PFSK-1 (cell line): ENCODE measurements at regions not wholly inside any gene's neighbourhood (a gene's known extent, or its start where the extent isn't known, plus 50 kb on each side); places are given as distances from the start of the nearest gene placed in this dataset.

Source experiments
- FOXP2 ChIP-seq: optimal IDR thresholded peaks from 2 replicates; pipeline ENCODE3; 2011; ENCODE audit warnings: borderline replicate concordance, control low read depth, inconsistent platforms; ENCODE audit not compliant: insufficient read depth; ENCODE audit errors: extremely low read length, extremely low read depth
- POLR2AphosphoS5 ChIP-seq: IDR thresholded peaks from 2 replicates; pipeline ENCODE4 v1.6.1; 2012; ENCODE audit warnings: low read depth, mild to moderate bottlenecking, control low read depth, low read length, moderate library complexity
- REST ChIP-seq, 2 experiments: IDR thresholded peaks; 2 replicates each; pipeline versions ENCODE4 v1.6.1 to v1.8.0; 2011 to 2012; ENCODE audit warnings: low read depth in 2 of 2, low read length in 2 of 2, control low read depth in 1 of 2, inconsistent platforms in 1 of 2, mild to moderate bottlenecking in 1 of 2, moderate library complexity in 1 of 2; ENCODE audit not compliant: insufficient read depth in 1 of 2
- SIN3A ChIP-seq: IDR thresholded peaks from 2 replicates; pipeline ENCODE4 v1.6.1; 2012; ENCODE audit warnings: mild to moderate bottlenecking, low read length, moderate library complexity, borderline replicate concordance; ENCODE audit not compliant: insufficient read depth
- TAF1 ChIP-seq: IDR thresholded peaks from 2 replicates; pipeline ENCODE4 v1.6.1; 2012; ENCODE audit warnings: low read length, control low read depth, borderline replicate concordance; ENCODE audit not compliant: insufficient read depth

- TF ChIP-seq REST (IDR thresholded peaks at IDR 0.05; ENCODE audit: insufficient read depth in 1 of 2, low read depth in 2 of 2, low read length in 2 of 2) (no peak), SIN3A (no peak), POLR2AphosphoS5 (no peak)
Measured at GRCh38 chr2:29990129-29990528, 68.7 kb upstream of the ALK start.

GRCh38 chr2:29991086-29991485 is 69.7 kb upstream of the ALK start:
- TF ChIP-seq TAF1 (no peak), REST (IDR thresholded peaks at IDR 0.05; ENCODE audit: insufficient read depth in 1 of 2, low read depth in 2 of 2, low read length in 2 of 2) (no peak), POLR2AphosphoS5 (no peak)

GRCh38 chr2:29995241-29995640 is 73.9 kb upstream of the ALK start:
- no peak for TF ChIP-seq TAF1
- no peak for TF ChIP-seq FOXP2
- TF ChIP-seq REST (IDR thresholded peaks at IDR 0.05; ENCODE audit: insufficient read depth in 1 of 2, low read depth in 2 of 2, low read length in 2 of 2), result no peak
- no peak for TF ChIP-seq POLR2AphosphoS5
- TF ChIP-seq SIN3A, result no peak

GRCh38 chr2:30003128-30003527 is 81.7 kb upstream of the ALK start:
- no peak for TF ChIP-seq SIN3A
- TF ChIP-seq FOXP2, result no peak
- no peak for TF ChIP-seq REST (IDR thresholded peaks at IDR 0.05; ENCODE audit: insufficient read depth in 1 of 2, low read depth in 2 of 2, low read length in 2 of 2)

GRCh38 chr2:30022444-30023071 is 101.2 kb upstream of the ALK start:
- TF ChIP-seq FOXP2, result no peak

GRCh38 chr2:30024281-30024680 is 102.9 kb upstream of the ALK start:
- TF ChIP-seq POLR2AphosphoS5 (no peak), SIN3A (no peak), TAF1 (no peak), REST (IDR thresholded peaks at IDR 0.05; ENCODE audit: insufficient read depth in 1 of 2, low read depth in 2 of 2, low read length in 2 of 2) (no peak), FOXP2 (no peak)
